ENCODE measurements at regions not wholly inside any gene's neighbourhood (a gene's known extent, or its start where the extent isn't known, plus 50 kb on each side); places are given as distances from the start of the nearest gene placed in this dataset.
A peak's percentile ranks its signal among the peaks of the same experiment; 100 is the strongest.
"Not testable (repeated sequence)": the region's sequence is repeated elsewhere in the genome, so short reads cannot be mapped to it uniquely, and the experiment has no call there.

DNA sequence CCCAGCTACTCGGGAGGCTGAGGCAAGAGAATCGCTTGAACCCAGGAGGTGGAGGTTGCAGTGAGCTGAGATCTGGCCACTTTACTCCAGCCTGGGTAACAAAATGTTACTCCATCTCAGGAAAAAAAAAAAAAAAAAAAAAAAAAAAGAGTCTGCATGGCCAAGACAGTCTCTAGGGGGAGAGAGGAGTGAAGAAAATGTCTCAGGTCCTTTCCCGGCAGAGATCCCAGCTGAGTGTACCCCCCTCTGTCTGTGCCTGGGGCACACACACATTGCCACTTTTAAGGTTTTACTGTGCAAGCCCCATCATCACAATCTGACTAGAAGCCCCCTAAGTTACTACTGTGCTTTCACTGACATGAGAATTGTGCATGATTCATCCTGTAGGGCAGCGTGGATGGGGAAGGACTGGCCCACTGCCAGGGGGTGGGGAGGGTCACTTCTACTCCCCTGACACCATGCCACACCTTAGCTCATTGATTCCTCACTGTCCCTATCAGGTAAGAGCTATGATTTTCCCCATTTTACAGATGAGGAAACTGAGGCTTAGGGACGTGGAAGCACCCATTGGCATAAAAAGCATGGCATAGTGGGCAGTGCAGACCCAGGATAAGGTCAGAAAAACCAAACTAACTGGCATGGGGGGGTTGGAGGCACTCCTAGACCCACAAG lies 102.3 kb upstream of the LARP1 start:
- DNase-seq, result no peak

DNA sequence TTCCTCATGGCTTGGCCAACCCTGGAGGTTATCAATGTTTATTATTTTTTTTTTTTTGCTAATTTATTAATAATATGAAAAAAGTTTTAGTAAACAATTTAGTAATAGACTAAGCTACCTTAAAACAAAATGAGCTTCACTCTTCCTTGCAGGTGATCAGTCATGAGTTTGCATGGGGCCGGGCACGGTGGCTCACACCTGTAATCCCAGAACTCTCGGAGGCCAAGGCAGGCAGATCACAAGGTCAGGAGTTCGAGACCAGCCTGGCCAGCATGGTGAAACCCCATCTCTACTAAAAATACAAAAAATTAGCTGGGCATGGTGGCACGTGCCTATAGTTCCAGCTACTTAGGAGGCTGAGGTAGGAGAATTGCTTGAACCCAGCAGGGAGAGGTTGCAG lies 103.4 kb upstream of the LARP1 start:
- not testable (repeated sequence) for DNase-seq

DNA sequence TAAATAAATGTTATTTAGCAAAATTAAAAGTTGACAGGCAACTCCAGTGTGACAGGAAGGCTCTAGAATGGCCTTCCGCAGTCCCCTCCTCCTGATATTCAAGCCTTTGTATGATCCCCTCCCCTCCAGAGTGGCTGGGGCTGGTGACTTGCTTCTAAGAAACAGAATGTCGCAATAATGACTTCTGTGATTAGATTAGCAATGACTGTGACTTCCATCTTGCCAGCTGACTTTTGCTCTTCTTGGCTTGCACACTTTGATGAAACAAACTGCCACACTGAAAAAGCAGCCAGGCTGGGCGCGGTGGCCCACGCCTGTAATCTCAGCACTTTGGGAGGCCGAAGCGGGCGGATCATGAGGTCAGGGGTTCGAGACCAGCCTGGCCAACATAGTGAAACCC lies 106.5 kb upstream of the LARP1 start:
- DNase-seq, result peak; percentile 92

DNA sequence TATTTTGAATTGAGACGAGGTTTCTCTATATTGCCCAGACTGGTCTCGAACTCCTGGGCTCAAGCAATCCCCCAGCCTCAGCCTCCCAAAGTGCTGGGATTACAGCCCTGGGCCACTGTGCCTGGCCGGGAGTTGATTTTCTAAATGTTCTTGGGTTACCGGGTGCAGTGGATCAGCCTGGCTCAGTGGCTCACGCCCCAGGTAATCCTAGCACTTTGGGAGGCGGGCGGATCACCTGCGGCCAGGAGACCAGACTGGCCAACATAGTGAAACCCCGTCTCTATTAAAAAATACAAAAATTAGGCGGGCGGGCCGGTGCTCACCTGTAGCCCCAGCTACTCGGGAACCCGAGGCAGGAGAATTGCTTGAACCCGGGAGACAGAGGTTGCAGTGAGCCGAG lies 106.9 kb upstream of the LARP1 start:
- DNase-seq, result no peak

DNA sequence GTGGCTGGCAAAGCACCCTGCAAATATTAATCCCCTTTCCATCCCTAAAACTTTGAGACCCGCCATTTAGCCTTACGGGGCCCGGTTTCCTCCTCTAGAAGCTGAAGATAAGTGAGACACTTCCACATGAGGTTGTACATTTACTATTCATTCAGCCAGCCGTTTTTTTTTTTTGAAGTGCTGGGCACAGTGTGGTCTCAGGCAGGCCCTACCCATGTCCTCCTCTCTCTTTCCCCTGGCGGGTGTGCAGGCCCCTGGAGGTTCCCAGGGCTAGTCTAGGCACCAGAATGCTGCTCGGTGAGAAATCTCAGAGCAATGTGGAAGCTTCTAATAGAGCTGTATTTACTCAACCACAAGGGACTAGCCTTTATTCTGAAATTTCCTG lies 107.4 kb upstream of the LARP1 start:
- no peak for DNase-seq

DNA sequence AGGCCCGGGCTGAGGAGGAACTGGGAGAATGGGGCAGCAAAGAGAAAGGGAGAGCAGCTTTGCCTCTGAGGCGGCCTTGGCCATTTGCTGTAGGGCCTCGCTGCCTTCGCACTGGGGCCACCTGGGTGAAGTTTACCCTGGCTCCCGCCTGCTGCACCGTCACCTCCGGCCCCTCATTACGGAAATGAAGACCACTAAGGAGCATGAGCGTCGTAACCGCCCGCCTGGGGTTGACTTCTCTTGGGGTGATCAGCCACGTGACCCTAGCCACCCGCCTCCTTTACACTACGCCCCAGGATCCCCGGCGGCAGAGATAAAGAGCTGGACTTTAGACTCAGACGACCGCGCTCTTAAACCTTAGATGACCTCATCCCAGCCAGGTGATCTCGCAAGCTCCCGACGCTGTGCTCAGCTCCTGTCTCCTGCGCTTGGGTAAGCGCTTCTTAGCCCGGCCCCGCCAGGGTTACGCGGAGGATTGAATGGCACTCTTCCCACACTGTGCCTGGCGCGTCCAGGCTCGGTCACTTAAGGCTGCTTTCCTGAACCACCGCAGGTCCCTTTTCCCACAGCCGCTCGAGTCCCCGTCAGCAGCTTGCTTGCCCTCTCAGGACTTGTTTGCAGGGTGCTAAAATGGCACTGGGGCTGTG lies 107.9 kb upstream of the LARP1 start:
- no peak for DNase-seq

DNA sequence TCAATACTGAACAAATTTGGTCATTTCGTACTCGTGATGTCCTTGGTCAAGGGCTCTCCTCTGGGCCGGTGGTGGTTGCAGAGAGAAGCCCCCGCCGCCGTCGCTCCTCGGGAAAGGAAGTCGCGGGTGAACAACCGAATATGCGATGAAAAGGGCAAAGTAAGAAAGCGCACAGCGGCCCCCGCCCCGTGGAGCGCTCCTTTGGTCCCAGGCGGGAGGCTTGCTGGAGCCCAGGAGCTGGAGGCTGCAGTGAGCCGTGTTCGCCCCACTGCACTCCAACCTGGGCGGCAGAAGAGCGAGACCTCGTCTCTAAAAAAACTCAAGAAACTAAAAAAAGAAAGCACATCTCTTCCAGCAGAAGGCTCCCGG lies 108.4 kb upstream of the LARP1 start:
- DNase-seq, result no peak

DNA sequence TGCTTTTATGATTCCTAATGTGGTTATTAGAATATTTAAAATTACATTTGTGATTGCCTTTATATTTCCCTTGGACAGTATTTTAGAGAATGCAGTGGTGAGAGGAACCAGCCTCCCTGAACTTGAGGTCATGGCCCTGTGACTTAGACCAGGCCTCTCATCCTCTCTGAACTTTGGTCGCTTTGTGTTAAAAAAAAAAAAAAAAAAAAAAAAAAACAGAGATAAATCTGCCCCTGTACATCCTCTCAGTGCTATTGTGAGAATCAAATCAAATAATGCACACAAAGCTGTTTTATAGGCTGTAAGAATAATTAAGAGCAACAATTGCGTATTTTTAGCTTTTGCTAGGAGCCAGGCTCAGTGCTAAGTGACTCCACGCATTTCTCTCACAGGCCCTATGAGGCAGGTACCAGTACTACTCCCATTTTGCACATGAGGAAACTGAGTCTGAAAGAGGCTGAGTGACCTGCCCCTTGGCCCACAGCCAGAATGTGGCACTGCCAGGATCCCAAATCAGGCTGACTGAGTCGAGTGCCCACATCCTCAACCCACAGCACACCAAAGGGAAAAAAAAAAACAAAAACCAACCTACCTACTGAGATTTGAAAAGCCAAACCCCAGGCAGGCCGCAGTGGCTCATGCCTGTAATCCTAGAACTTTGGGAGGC lies 110.3 kb upstream of the LARP1 start:
- no peak for DNase-seq

DNA sequence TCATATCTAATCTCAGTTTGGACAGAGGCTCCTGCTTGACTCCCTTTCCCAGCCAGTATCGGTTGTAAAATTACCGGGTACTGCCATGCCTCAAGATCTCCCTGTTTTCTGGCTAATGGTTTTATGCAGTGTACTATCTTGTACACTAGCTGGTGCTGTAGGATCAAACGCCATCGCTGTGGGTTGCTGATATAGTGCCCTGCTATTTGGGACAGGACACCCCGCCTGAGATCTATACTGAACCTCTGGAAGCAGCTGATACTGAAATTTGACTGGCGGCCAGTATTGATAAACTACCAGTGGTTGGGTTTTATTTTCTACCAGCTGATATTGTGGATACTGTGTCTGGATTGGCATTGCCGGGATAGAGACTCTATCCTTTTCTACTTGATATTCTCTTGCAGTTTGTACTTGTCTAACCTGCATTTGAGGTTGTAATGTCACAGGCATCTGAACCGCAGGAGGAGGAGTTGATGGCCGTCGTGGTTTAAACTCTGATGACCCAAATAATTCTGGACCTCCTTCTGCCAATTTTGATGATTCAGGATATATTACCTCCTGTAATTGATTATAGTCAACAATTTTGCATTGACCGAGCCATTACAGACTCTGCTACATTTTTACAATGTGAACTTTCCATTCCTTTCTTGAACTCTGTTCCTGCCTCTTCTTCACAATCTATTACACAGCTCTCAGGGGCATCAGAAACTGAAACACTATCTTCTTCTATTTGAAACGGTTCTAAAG lies 112.5 kb upstream of the LARP1 start:
- DNase-seq, result peak; percentile 2

DNA sequence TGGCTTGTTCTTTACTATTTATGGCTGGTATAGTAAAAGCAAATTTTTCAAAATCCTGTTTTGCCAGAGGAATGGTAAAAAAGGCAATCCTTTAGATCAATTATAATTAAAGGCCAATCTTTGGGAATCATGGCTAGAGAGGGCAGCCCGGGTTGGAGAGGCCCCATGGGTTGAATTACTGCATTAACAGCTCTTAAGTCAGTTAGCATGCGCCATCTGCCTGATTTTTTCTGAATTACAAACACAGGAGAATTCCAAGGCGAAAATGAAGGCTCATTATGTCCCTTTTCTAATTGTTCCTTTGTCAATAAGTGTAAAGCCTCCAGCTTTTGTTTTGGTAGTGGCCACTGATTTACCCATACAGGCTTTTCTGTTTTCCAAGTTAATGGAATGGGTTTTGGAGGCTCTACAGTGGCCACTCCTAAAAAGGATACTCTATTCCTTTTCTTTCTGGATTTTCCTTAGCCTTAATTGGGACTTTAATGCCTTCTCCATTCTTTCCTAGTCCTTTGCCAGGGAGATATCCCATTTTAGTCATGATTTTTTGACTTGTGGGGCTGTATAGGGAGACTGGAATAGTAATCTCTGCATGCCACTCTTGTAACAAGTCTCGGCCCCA lies 114.9 kb upstream of the LARP1 start:
- DNase-seq, result peak; percentile 19

DNA sequence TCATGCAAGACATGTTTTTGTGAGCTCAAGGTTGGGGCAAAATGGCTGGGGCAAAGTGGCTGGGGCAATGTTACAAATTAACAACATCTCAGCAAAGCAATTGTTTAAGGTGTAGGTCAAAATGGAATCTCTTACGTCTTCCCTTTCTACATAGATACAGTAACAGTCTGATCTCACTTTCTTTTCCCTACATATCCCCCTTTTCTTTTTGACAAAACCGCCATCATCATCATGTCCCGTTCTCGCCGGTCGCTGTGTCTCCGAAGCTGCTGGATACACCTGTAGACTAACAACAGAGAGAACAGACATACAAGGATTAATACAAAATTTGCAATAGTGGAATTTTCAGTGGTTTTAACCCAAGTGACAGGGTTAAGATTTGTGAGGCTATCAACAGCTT lies 118.4 kb upstream of the LARP1 start:
- not testable (repeated sequence) for DNase-seq

DNA sequence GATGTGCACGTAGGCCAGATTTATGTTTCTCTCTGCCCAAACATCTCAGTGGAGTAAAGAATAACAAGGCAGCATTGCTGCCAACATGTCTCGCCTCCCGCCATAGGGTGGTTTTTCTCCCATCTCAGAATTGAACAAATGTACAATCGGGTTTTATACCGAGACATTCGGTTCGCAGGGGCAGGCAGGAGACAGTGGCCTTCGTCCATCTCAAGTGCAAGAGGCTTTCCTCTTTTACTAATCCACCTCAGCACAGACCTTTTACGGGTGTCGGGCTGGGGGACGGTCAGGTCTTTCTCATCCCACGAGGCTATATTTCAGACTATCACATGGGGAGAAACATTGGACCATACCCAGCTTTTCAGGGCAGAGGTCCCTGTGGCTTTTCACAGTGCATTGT lies 118.9 kb upstream of the LARP1 start:
- DNase-seq, result not testable (repeated sequence)

DNA sequence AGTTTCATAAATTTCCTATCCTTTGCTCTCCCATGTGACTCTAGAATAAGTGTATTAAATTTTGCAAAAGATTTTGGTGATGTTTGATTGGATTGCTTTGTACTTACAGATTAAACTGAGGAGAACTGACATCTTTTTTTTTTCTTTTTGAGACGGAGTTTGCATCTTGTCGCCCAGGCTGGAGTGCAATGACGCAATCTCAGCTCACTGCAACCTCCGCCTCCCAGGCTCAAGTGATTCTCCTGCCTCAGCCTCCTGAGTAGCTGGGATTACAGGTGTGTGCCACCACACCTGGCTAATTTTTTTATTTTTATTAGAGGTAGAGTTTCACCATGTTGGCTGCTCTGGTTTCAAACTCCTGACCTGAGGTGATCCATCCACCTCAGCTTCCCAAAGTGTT lies 121.4 kb upstream of the LARP1 start:
- DNase-seq, result not testable (repeated sequence)

DNA sequence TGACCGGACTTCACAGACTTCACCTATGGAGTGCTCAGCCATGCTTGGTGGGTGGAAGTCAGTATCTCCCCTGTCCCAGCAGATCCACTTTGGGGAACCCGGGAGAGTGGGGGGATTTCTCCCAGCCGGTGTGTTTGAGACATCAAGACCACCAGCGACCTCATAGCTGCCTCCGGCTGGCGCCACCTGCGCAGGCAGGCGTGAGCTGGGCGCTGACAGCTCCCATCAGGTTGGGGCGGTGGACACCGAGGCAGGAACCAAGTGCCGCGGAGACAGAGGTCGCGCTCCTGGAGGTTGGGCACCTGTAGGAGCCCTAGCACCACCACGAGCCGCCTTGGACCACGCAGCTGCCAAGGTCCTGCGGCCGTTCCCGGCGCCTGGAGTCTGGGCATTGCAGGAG lies 124.0 kb upstream of the LARP1 start:
- no peak for DNase-seq

DNA sequence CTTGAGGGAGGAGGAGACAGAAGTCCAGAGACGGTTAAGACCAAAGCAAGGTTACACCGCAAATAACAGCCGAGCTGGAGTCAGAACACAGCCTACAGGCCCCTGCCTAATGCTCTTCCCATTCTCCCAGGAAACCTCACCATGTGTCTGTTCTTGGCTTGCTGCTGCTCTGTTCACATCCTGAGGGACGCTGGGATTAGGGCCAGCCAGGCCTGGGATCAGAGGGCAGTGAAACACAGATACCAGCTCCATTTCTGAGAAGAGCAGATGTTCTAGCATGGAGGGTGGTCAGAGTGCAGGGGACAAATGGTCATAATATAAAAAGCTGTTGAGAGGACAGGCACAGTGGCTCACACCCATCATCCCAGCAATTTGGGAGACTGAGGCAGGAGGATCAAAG lies 124.8 kb upstream of the LARP1 start:
- no peak for DNase-seq

DNA sequence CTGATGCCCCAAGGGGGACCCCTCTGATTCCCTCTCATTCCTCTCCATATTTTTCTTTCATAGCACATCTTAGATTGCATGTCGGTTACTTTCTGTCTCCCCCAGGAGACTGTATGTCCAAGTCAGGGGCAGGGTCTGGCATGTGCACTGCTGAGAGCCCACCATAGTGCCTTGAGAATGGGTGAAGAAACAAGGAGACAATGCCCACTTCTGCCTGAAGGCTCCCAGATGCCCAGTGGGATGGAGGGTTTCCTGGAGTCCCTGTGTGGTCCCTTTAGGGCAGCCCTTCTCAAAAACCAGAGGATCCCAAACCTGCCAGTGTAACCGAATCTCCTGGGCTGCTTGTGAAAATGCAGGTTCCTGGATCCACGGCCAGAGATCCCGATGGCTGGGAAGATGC lies 126.5 kb upstream of the LARP1 start:
- no peak for DNase-seq

DNA sequence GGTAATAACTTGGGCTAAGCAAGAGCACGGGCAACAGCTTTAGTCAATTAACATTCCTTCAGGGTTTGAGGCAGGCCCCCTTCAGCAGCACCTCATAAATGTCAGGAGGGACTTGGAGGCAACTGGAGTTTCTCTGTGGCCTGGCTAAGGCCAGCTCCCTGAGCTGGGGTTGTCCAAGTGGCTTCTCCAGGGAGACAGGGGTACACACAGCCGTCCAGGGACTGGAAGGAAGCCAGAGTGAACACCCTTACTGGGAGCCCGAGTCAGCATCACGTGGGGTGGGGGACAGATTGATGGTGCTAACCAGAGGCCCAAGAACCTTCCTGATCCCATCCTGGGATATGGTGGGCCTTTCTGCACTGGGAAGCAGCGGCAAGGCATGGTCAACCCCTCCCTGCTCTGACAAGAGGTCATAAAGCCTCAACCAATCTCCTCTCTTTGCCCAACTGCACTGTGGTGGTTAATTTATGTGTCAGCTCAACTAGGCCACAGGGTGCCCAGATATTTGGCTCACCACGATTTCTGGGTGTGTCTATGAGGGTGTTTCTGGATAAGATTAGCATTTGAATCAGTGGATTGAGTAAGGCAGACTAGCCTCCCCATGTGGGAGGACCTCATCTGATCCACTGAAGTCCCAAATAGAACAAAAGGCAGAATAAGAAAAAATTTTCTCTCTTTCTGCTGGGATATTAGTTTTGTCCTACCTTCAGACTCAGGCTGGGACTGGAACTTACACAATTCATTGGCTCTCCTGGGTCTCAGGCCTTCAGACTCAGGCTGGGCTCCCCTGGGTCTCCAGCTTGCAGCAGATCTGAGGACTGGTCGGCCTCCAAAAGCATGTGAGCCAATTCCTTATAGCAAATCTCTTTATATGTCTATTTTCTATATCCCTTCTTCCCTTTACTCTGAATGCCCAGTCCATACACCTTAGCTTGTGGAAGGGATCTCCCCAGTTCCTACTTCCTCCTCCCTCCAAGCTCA lies 127.2 kb upstream of the LARP1 start:
- DNase-seq, result no peak

DNA sequence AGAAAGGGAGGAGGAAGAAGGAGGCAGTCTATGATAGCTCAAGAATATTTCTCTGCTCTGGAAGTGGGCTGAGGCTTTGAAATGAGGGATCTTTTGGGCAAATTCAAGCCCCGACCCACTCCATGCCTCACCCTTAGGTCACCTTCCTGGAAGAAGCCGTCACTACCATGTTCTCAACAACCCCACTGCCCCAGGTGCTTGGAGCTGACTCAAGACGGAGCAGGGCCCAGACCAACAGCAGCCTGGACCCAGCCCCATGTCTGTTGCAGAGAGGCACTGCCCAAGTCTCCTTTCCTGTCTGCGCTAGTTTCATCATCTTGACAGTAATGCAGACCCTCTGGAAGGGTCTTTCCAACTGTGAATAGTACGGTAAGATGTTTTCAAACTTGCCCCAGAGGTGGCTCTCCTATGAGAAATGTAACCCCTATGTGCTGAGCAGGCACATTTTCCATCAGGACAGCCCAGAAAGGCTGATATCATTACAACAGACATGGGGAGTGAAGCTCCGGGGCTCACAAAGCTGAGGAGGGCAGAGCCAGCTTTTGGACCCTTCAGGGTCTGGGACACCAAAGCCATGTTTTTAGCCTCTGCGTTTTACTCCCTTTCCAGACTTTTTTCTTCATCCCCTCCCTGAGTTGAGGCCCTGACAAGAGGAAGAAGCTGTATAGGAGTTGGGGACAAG lies 128.2 kb upstream of the LARP1 start:
- no peak for DNase-seq

DNA sequence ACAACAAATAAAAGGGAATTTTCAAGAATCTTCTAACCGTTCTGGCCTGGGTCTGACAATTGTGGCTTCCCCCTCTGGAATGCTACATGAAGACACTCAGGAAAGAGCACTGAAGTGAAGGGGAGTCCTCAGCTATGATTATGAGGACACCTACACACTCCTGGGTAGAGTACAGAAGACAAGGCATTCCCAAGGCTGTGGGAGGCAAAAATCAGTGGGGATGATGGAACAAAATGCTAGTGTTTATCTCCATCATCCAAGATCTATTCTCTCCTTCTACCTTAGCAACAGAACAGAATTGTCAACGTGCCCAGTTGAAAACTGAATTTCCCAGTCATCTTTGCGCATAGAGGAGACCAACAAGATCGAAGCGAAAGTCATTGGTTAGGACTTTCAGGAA lies 130.1 kb upstream of the LARP1 start:
- DNase-seq, result no peak

DNA sequence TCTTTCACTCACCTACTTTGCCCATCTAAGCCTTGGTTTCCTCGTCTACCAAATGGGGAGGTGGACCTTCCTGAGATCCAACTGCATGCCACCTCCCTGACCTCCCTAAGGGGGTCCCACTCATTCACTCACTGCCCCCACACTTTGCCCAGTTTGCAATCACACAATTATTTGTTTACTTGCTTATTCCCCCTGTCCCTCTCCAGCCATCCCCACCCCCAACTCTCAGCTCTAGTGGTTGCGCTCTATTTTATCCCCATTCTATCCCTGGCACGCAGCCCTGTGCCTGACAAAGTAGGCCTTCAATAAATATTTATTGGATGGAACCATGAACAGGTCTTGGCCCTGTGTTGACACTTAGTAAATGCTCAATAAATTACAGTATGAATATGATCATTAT lies 130.8 kb upstream of the LARP1 start:
- DNase-seq, result no peak

DNA sequence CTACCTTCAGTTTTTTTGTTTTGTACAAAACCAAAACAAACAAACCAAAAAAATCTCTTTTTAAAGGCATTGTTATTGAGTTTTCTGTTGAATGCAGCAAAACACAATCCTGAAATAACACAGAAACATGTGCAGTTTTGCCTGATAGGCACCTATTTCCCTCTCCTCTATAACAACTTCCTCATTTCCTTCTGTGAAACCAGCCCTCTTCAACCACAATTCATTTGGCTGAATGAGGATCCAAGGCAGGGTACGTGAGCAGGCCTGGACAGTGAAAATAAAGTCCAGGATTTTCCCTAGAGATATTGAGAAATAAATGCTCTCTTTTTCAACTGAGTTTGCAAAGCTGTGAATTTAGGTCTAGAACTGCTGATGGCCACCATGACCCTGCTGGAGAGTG lies 134.8 kb upstream of the LARP1 start:
- DNase-seq, result peak; percentile 61

DNA sequence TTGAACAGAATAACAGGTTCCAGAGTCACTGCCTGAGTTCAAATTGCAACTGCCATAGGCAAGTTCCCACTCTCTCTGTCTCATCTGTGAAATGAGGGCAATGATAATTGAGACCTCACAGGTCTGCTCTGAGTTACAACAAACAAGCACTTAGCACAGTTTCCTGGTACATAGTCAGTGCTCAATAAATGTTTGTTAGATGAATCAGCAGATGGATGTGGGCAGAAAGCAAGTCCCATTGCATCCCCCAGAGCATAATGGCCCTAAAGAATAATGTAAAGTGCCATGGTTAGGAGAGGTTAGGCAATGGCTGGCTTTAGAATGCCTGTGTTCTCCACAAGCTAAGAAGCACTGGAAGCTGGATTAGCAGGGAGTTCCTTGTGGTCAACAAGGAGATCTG lies 136.5 kb upstream of the LARP1 start:
- no peak for DNase-seq

All from MV-4-11 (cell line).